GM06990 (cell line): ENCODE measurements at regions not wholly inside any gene's neighbourhood (a gene's known extent, or its start where the extent isn't known, plus 50 kb on each side); places are given as distances from the start of the nearest gene placed in this dataset.

Experiments
- DNase-seq: peaks from one replicate; pipeline ENCODE4 v3.0.0-alpha.2; 2011; ENCODE audit not compliant: insufficient read length; ENCODE audit errors: extremely low read depth
- H3K27me3 ChIP-seq: replicated peaks from 2 replicates; pipeline ENCODE4 v1.6.0; 2011; ENCODE audit warnings: low read length; ENCODE audit not compliant: control insufficient read depth, insufficient read depth
- H3K36me3 ChIP-seq: 2 replicates; pipeline ENCODE4 v1.5.1; 2011; ENCODE audit warnings: low read length; ENCODE audit not compliant: control insufficient read depth, insufficient read depth
- H3K4me3 ChIP-seq: replicated peaks from 2 replicates; pipeline ENCODE4 v1.5.1; 2011; ENCODE audit warnings: low read depth, mild to moderate bottlenecking, control low read depth, low read length
- TF ChIP-seq, protein P1 (sequence below): IDR thresholded peaks from 2 replicates; pipeline ENCODE4 v1.5.1; 2011; ENCODE audit warnings: low read length, control low read depth, mild to moderate bottlenecking, inconsistent platforms; ENCODE audit not compliant: insufficient read depth, poor library complexity, severe bottlenecking

DNA sequence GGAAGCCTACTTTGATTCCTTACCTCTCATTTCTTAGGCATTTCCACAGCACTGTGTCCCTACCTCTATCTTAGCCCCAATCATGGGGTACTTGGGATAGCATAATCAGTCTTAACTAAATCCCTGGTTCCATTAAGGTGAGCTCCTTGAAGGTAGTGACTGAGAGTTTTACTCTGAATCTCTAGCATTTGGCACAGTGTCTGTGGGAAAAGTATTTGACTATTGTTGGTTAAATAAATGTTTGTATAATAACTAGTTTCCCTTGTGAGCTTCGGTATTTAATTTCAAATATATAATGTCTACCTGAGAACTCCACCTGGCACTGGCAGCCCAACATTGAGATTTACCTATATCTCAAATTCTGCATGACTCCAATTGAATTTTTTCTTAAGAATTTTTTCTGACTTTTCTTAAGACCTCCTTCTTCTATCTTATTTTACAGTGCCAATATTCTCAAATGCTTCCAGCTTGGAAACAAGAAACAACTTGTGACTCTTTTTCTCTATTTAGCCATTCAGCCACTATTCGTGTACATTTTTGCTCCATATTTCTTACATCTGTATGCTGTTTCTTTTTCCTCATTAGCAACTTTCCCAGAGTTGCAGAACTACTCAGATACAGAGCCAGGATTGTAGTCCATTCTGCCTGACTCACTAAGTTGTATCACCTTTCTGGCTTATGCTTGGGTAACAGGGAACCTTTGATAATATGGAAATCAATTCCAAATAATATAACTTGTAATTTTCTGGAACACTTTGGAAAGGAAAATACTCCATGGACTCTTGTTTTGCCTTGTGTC is 214.0 kb upstream of the NT5C1B start:
- no peak for DNase-seq
- H3K4me3 ChIP-seq: no peak overlapping the region
- H3K27me3 ChIP-seq: no peaks in the 10 kb centered on the region
- no peaks in the 10 kb centered on the region for H3K36me3 ChIP-seq
- TF ChIP-seq, protein P1, sequence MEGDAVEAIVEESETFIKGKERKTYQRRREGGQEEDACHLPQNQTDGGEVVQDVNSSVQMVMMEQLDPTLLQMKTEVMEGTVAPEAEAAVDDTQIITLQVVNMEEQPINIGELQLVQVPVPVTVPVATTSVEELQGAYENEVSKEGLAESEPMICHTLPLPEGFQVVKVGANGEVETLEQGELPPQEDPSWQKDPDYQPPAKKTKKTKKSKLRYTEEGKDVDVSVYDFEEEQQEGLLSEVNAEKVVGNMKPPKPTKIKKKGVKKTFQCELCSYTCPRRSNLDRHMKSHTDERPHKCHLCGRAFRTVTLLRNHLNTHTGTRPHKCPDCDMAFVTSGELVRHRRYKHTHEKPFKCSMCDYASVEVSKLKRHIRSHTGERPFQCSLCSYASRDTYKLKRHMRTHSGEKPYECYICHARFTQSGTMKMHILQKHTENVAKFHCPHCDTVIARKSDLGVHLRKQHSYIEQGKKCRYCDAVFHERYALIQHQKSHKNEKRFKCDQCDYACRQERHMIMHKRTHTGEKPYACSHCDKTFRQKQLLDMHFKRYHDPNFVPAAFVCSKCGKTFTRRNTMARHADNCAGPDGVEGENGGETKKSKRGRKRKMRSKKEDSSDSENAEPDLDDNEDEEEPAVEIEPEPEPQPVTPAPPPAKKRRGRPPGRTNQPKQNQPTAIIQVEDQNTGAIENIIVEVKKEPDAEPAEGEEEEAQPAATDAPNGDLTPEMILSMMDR: no peak

DNA sequence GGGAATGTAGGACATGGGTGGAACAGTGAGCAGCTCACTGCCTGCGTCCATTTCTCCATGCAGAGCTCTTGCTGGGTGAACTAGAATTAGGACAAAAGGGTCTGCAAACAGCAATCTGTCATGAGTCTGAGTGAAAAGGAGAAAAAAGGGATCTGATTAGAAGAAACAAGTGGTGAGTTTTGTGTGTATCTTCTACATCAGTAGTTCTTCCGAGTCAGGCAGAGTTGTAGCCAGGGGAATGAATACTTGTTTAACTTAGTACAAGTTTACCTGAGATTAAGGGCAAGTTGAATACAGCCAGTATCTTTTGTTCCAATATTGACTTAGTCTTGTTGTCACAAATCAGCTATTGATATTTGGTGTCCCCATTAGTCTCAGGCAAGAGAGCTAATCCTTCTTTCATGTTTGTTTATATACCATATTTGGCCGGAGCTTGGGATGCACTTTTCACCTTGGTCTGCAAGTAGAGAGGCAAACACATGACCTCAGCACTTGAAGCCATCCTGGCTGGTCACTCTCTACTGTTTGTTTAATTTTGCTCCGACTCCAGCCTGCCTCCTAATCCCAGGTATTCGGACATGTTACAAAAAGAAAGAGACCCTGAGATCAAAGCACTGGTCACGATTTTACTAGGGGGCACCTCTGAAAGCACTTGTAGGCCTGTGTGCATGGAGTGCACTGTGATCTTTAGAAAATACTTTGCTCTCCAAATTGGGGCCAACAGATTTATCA is 211.0 kb upstream of the NT5C1B start:
- H3K4me3 ChIP-seq: no peak overlapping the region
- no peaks in the 10 kb centered on the region for H3K36me3 ChIP-seq
- no peak for DNase-seq
- no peaks in the 10 kb centered on the region for H3K27me3 ChIP-seq
- TF ChIP-seq, protein P1: no peak

DNA sequence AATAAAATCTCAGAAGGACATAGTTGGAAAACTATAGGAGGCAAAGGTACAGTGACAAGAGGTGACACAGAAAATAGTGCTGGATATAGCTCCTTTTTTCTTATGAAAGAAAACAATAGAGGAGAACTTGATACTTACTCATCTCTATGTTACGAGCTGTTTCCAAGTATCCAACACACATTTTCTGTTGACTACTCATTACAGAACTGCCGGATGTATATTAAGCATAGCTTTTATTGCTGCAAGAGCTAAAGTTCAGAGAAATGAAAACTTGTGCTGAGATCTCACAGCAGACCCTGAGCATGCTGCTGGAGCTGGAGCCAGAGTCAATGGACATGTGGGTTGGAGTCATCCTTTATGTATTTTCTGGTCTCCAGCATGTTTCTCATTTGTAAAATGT is 210.0 kb upstream of the NT5C1B start:
- TF ChIP-seq, protein P1: no peak
- no peak overlapping the region for H3K4me3 ChIP-seq
- H3K27me3 ChIP-seq: no peaks in the 10 kb centered on the region
- no peak for DNase-seq
- no peaks in the 10 kb centered on the region for H3K36me3 ChIP-seq

DNA sequence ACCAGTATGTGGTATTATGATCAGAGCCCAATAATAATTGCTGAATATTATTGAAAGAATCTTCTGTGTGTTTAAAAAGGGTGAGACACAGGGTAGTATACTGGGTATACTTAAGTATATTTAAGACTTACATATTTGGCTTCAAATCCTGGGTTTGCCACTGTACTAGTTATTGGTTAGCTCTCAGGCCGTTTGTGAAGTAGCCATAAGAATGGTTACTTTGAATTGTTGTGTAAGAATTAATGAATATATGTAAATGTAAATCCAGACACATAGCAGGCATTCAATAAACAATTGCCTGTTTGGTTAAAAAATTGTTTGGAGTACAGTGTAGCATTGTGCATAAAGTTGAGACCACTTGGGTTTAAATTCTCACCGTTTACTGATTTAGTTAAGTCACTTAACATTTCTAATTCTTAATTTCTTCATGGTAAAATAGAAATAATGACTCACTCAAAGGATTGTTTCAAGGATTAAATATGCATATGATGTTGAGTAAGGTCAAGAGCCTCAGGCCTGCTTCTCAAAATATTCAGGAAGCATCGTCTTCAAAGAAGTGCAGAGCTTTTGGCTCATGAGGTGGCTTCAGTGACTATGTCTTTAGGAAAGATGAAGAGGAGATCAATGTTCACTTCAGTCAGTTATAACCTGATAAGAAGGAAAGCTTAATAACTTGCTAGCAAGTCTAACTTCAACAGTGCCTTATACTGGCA is 207.9 kb upstream of the NT5C1B start:
- TF ChIP-seq, protein P1: no peak
- H3K4me3 ChIP-seq: no peak overlapping the region
- no peaks in the 10 kb centered on the region for H3K27me3 ChIP-seq
- DNase-seq: no peak
- H3K36me3 ChIP-seq: no peaks in the 10 kb centered on the region

DNA sequence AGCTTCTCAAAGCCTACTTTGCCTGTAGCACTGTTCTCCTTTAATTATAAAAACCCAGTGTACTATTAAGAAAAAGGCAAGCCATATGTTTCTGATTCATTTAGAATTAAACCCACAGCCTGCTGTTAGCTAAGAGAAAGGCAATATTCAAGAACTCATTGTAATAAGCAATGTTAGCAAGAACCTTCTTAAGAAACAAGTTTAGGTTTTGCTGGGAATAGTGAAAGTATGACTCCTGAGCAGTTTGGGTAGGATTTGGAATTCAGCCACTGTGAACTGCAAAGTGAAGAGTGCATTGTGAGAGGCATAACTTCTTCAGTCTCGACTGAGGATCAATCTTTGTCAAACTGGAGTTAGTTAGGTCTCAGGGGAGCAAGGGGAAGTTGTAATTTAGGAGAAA is 206.5 kb upstream of the NT5C1B start:
- H3K27me3 ChIP-seq: no peaks in the 10 kb centered on the region
- TF ChIP-seq, protein P1: no peak
- DNase-seq: no peak
- no peak overlapping the region for H3K4me3 ChIP-seq
- H3K36me3 ChIP-seq: no peaks in the 10 kb centered on the region
